Adrenal gland (tissue), 9 donors: ENCODE measurements at regions not wholly inside any gene's neighbourhood (a gene's known extent, or its start where the extent isn't known, plus 50 kb on each side); places are given as distances from the start of the nearest gene placed in this dataset.

Source experiments
- DNase-seq, 7 donors: peaks; one replicate each; pipeline ENCODE4 v3.0.0-alpha.2; 2019 to 2020
- H3K27ac ChIP-seq, 5 donors: fragments of 200-600 bp; sonication (generic) in 4 of 5; 1 replicate in 3 of 5; 2 replicates in 2 of 5; pipeline versions ENCODE4 v1.5.1 to v1.8.0; 2016 to 2020; ENCODE audit warnings: mild to moderate bottlenecking in 1 of 5
- H3K27me3 ChIP-seq: fragments of 200-600 bp; 2 replicates; pipeline ENCODE4 v1.8.0; 2021
- H3K36me3 ChIP-seq, 2 donors: fragments of 200-600 bp; replicated peaks in 1 of 2; 1 replicate in 1 of 2; 2 replicates in 1 of 2; pipeline versions ENCODE4 v1.5.1 to v1.8.0; 2018 to 2022
- H3K4me1 ChIP-seq, 2 donors: fragments of 200-600 bp; replicated peaks in 1 of 2; 1 replicate in 1 of 2; 2 replicates in 1 of 2; pipeline versions ENCODE4 v1.5.1 to v1.8.0; 2018 to 2021
- H3K4me3 ChIP-seq, 4 donors: fragments of 200-600 bp; sonication (generic) in 3 of 4; one replicate each; pipeline ENCODE4 v1.5.1; 2016 to 2018
- H3K9me3 ChIP-seq, 3 donors: fragments of 200-600 bp; sonication (generic) in 1 of 3; replicated peaks in 1 of 3; 1 replicate in 2 of 3; 2 replicates in 1 of 3; pipeline versions ENCODE4 v1.5.1 to v1.8.0; 2016 to 2021
- POLR2A ChIP-seq, 2 donors: fragments of 450-650 bp; IDR thresholded peaks; one replicate each; pipeline ENCODE4 v1.6.1; 2017; ENCODE audit warnings: antibody characterized with exemption in 2 of 2, mild to moderate bottlenecking in 2 of 2, moderate library complexity in 1 of 2
- WGBS, 4 donors: extraction: QIAGEN DNeasy Blood & Tissue Kit in 2 of 4; methylation state at CpG; one replicate each; pipeline versions ENCODE4 v1.1.5 to v1.1.7; 2013 to 2017; 5-methylcytosine and 5-hydroxymethylcytosine counted together
- intact Hi-C, 2 donors: fragments of 100-400 bp; cut with DNase I; formaldehyde crosslinking; loops; one replicate each; pipeline versions ENCODE4 v1.14.1 to v1.15.0; 2022 to 2023
- TF ChIP-seq, protein P1 (sequence below), 6 experiments: fragments of 450-650 bp in 4 of 6; fragments of 200-600 bp in 2 of 6; sonication (generic) in 1 of 6; IDR thresholded peaks; 1 replicate in 5 of 6; 2 replicates in 1 of 6; pipeline versions ENCODE4 v1.5.1 to v1.8.0; 2016 to 2021; ENCODE audit warnings: antibody characterized with exemption in 6 of 6, mild to moderate bottlenecking in 2 of 6, moderate library complexity in 1 of 6
- donor health status: healthy with polysubstance abuse.
- donor health status: Bipolar disorder and iron deficiency.
- donor health status: DM: yes; HTN: yes; CAD: no.
- donor health status: DM: no; HTN: no; CAD: no.
- donor health status: DM: no; HTN: no; CAD: no.

DNA sequence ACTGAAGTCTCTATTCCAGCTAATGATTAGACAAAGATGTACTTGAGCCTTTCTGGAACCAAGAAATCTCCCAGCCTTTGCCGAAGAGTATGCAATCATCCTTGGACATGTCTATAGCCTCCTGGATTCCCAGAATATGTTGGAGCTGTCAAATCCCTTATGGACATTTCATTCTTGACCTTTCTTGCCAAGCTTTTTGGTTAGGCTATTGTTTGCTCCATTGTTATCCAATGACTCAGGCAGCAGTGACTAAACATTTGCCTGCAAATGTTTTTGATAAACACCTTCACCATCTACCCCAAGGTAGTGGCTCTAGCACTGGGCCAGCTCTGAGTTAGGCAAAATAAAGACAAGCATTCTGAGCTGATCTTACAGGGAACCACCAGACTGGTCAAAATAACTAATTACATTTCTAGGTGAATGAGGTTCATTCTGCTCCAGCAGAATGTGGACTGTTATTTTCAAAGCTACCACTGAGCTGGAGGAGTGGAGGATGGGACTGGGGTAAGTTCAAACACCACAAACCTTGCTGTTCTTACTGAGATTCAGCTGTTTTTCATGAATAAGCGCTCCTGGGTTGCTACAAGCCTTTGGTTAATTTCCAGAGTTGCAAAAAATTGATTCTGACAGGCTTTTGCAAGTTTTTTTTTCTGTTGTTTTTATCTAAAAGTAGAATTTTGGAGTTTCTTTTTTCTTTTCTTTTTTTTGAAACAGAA, 81.0 kb downstream of the TMEM270 start:
- Histone ChIP-seq H3K36me3 (no peaks in the 10 kb centered on the region), H3K27ac (no peak overlapping the region), H3K27me3 (no peaks in the 10 kb centered on the region), H3K9me3 (peaks cover 0 to 3% (median 0%) of the 10 kb centered on the region in 3 donors), H3K4me1 (no peaks in the 10 kb centered on the region), H3K4me3 (no peak overlapping the region)
- no peak for TF ChIP-seq POLR2A (IDR thresholded peaks at IDR 0.05)
- TF ChIP-seq, protein P1, sequence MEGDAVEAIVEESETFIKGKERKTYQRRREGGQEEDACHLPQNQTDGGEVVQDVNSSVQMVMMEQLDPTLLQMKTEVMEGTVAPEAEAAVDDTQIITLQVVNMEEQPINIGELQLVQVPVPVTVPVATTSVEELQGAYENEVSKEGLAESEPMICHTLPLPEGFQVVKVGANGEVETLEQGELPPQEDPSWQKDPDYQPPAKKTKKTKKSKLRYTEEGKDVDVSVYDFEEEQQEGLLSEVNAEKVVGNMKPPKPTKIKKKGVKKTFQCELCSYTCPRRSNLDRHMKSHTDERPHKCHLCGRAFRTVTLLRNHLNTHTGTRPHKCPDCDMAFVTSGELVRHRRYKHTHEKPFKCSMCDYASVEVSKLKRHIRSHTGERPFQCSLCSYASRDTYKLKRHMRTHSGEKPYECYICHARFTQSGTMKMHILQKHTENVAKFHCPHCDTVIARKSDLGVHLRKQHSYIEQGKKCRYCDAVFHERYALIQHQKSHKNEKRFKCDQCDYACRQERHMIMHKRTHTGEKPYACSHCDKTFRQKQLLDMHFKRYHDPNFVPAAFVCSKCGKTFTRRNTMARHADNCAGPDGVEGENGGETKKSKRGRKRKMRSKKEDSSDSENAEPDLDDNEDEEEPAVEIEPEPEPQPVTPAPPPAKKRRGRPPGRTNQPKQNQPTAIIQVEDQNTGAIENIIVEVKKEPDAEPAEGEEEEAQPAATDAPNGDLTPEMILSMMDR (IDR thresholded peaks at IDR 0.05): no peak
- intact Hi-C loops: no loop called here
- DNase-seq: no peak
- 78 to 83% (median 80%) methylated on average over 2 of the region's 2 CpGs for WGBS, 4 donors

DNA sequence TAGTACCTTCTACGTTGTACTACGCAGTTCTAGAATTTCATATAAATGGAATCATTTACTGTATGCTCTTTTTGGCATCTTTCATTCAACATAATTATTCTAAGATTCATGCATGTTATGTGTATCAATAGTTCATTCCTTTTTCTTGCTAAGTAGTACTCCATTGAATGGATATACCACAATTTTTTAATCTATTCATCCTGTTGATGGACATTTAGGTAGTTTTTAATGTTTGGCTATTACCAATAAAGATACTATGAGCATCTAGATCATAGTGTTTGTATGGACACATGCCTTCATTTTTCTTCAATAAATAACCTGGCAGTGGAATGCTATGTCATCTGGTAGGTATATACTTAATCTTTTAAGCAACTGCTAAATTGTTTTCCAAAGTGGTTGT, 83.0 kb upstream of the ELN start:
- Histone ChIP-seq H3K4me3 (no peak overlapping the region), H3K27me3 (no peaks in the 10 kb centered on the region), H3K27ac (no peak overlapping the region), H3K4me1 (no peaks in the 10 kb centered on the region), H3K9me3 (no peaks in the 10 kb centered on the region), H3K36me3 (no peaks in the 10 kb centered on the region)
- TF ChIP-seq, protein P1 (IDR thresholded peaks at IDR 0.05): no peak
- no peak for TF ChIP-seq POLR2A (IDR thresholded peaks at IDR 0.05)
- no peak for DNase-seq
- intact Hi-C loops: no loop called here
- 95 to 100% (median 96%) methylated on average over 2 of the region's 2 CpGs for WGBS, 4 donors

DNA sequence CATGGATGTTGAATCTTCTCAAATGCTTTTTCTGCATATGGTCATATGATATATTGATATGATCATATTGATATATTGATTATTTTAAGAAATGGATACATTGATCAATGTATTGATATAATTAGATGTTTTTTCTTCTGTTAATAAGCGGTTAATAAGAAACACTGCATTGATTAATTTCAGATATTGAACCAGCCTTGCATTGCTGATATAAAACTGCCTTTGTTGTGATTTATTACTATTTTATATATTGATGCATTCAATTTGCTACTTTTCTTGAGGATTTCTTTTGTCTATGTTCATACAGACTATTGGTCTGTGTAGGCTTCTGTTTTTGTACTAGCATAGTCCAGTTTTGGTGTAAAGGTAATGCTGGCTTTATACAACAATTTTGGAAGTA, 79.7 kb upstream of the ELN start:
- H3K9me3 ChIP-seq: no peaks in the 10 kb centered on the region
- H3K27me3 ChIP-seq: no peaks in the 10 kb centered on the region
- no peaks in the 10 kb centered on the region for H3K4me1 ChIP-seq
- DNase-seq: no peak
- WGBS, 4 donors: 90 to 100% (median 95%) methylated on average over 1 of the region's 1 CpG
- TF ChIP-seq, protein P1 (IDR thresholded peaks at IDR 0.05): no peak
- TF ChIP-seq POLR2A (IDR thresholded peaks at IDR 0.05): no peak
- no peak overlapping the region for H3K27ac ChIP-seq
- no peak overlapping the region for H3K4me3 ChIP-seq
- no peaks in the 10 kb centered on the region for H3K36me3 ChIP-seq
- intact Hi-C loops: no loop called here

DNA sequence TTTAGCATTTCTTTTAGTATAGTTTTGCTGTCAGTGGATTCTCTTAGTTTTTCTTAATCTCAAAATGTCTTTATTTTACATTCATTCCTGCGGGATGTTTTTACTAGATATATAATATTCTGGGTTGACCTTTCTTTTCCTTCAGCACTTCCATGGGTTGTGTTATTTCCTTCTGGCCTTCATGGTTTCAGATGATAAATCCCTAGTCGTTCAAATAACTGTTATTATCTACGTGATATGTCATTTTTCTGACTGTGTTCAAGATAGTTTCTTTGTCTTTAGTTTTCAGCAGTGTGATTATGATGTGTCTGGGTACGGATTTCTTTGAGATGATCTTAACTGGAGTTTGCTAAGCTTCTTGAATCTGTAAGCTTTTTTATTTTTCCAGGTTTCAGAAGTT, 75.7 kb upstream of the ELN start:
- Histone ChIP-seq H3K27ac (no peak overlapping the region), H3K4me3 (no peak overlapping the region), H3K27me3 (no peaks in the 10 kb centered on the region), H3K9me3 (no peaks in the 10 kb centered on the region), H3K4me1 (no peaks in the 10 kb centered on the region), H3K36me3 (no peaks in the 10 kb centered on the region)
- no peak for TF ChIP-seq POLR2A (IDR thresholded peaks at IDR 0.05)
- TF ChIP-seq, protein P1 (IDR thresholded peaks at IDR 0.05): no peak
- 52 to 61% (median 55%) methylated on average over 4 of the region's 4 CpGs for WGBS, 4 donors
- intact Hi-C loops: no loop called here
- no peak for DNase-seq
